HG03378 (cell line): ENCODE measurements at regions not wholly inside any gene's neighbourhood (a gene's known extent, or its start where the extent isn't known, plus 50 kb on each side); places are given as distances from the start of the nearest gene placed in this dataset.
A peak's percentile ranks its signal among the peaks of the same experiment; 100 is the strongest.
"Not testable (repeated sequence)": the region's sequence is repeated elsewhere in the genome, so short reads cannot be mapped to it uniquely, and the experiment has no call there.

ENCODE experiments used
- ATAC-seq: cut with Tn5 transposase; IDR thresholded peaks from one replicate; pipeline ENCODE4 v1.9.1; 2021; ENCODE audit warnings: mild to moderate bottlenecking, moderate library complexity; ENCODE audit not compliant: unreplicated experiment

GRCh38 chr3:110504401-110504800 is 567.2 kb upstream of the NECTIN3 start:
- no peak for ATAC-seq

- ATAC-seq, result no peak
Observed at GRCh38 chr3:110504901-110505300, 566.7 kb upstream of the NECTIN3 start.

- no peak for ATAC-seq
Observed at GRCh38 chr3:110506890-110507289, 564.7 kb upstream of the NECTIN3 start.

- not testable (repeated sequence) for ATAC-seq
Observed at GRCh38 chr3:110507570-110507969, 564.0 kb upstream of the NECTIN3 start.

GRCh38 chr3:110512961-110513360 is 558.7 kb upstream of the NECTIN3 start:
- no peak for ATAC-seq

- no peak for ATAC-seq
Observed at GRCh38 chr3:110518031-110518430, 553.6 kb upstream of the NECTIN3 start.

- ATAC-seq, result no peak
Observed at GRCh38 chr3:110519071-110519470, 552.5 kb upstream of the NECTIN3 start.

GRCh38 chr3:110521019-110521418 is 550.6 kb upstream of the NECTIN3 start:
- ATAC-seq, result no peak

- ATAC-seq, result not testable (repeated sequence)
Observed at GRCh38 chr3:110525558-110526064, 546.0 kb upstream of the NECTIN3 start.

- ATAC-seq, result no peak
Observed at GRCh38 chr3:110526777-110527727, 544.6 kb upstream of the NECTIN3 start.

- ATAC-seq, result no peak
Observed at GRCh38 chr3:110528305-110529121, 543.1 kb upstream of the NECTIN3 start.

- ATAC-seq, result no peak
Observed at GRCh38 chr3:110530902-110531301, 540.7 kb upstream of the NECTIN3 start.

GRCh38 chr3:110533089-110533488 is 538.5 kb upstream of the NECTIN3 start:
- no peak for ATAC-seq

- ATAC-seq, result no peak
Observed at GRCh38 chr3:110542552-110543150, 529.0 kb upstream of the NECTIN3 start.

- ATAC-seq, result no peak
Observed at GRCh38 chr3:110544730-110545129, 526.9 kb upstream of the NECTIN3 start.

- ATAC-seq, result no peak
Observed at GRCh38 chr3:110550511-110550910, 521.1 kb upstream of the NECTIN3 start.

- ATAC-seq, result no peak
Observed at GRCh38 chr3:110562621-110563020, 509.0 kb upstream of the NECTIN3 start.

- ATAC-seq, result no peak
Observed at GRCh38 chr3:110564674-110565073, 506.9 kb upstream of the NECTIN3 start.

GRCh38 chr3:110567029-110567428 is 504.6 kb upstream of the NECTIN3 start:
- ATAC-seq, result no peak

- peak; percentile 87 for ATAC-seq
Observed at GRCh38 chr3:110568246-110568645, 503.4 kb upstream of the NECTIN3 start.

- ATAC-seq, result peak; percentile 78
Observed at GRCh38 chr3:110569073-110569472, 502.5 kb upstream of the NECTIN3 start.
